ENCODE measurements at regions not wholly inside any gene's neighbourhood (a gene's known extent, or its start where the extent isn't known, plus 50 kb on each side); places are given as distances from the start of the nearest gene placed in this dataset.

- H3K36me3 ChIP-seq (ENCODE audit: control insufficient read depth, insufficient read depth, low read length), result no peaks in the 10 kb centered on the region
- no peak overlapping the region for H2AFZ ChIP-seq (ENCODE audit: low read depth, low read length)
- in situ Hi-C loops (cut with MboI) (loop anchor here (5.0 kb wide), 1 partner anchor 60 kb away; no protein-coding TSS in a partner anchor), intact Hi-C loops (cut with micrococcal nuclease) (no loop called here)
- POLR2A ChIA-PET, result no interaction called here
- H3K9me1 ChIP-seq (ENCODE audit: control insufficient read depth, insufficient read depth, low read length), result no peaks in the 10 kb centered on the region
- DNase-seq (ENCODE audit: extremely low read depth in 1 of 4, low spot score in 3 of 4) (no peak), FAIRE-seq (no peak), ATAC-seq (no peak)
- no peak overlapping the region for H3K27ac ChIP-seq (ENCODE audit: extremely low read depth, low read depth, low read length)
- peaks cover 0 to 7% of the 10 kb centered on the region in 2 experiments; a peak in 3 of 5 replicates for H3K27me3 ChIP-seq (ENCODE audit: control insufficient read depth in 2 of 2, insufficient read depth in 2 of 2, low read length in 2 of 2)
- CTCF ChIA-PET (ENCODE audit: low intra/inter-chr PET ratio), result no interaction called here
- no TSS peak for BruUV-seq (replicated peaks)
- H3K4me2 ChIP-seq (ENCODE audit: insufficient read depth, low read length), result no peak overlapping the region
- no peak overlapping the region for H3K9ac ChIP-seq (ENCODE audit: insufficient read depth in 1 of 2, low read depth in 2 of 2, low read length in 2 of 2)
- WGBS (ENCODE audit: insufficient coverage, low coverage, missing lambda C conversion rate), result 21% methylated on average over 2 of the region's 2 CpGs
- H4K20me1 ChIP-seq (replicated peaks; ENCODE audit: control insufficient read depth, insufficient read depth, low read length), result no peaks in the 10 kb centered on the region
- no peak for TF ChIP-seq ZSCAN32 (CRISPR knock-in tag; IDR thresholded peaks at IDR 0.05)
- no peak for TF ChIP-seq CBFB (CRISPR knock-in tag; IDR thresholded peaks at IDR 0.05)
- peak; percentile 67 for TF ChIP-seq RBM25 (IDR thresholded peaks at IDR 0.05; ENCODE audit: low read depth, low read length, severe bottlenecking)
- no peak for TF ChIP-seq SREBF1 (IDR thresholded peaks at IDR 0.05; ENCODE audit: borderline replicate concordance, low read depth, low read length)
- no peak for TF ChIP-seq CHD2 (IDR thresholded peaks at IDR 0.05; ENCODE audit: low read depth, low read length)
- TF ChIP-seq BCOR (IDR thresholded peaks at IDR 0.05), result peak; percentile 11; the same call in 1 of the 2 replicates
- TF ChIP-seq ZBTB43 (CRISPR knock-in tag; IDR thresholded peaks at IDR 0.05), result no peak
- no peak for TF ChIP-seq NBN (IDR thresholded peaks at IDR 0.05; ENCODE audit: low read depth)
- TF ChIP-seq PURB (CRISPR knock-in tag; IDR thresholded peaks at IDR 0.05; ENCODE audit: low read depth), result no peak
- no peak for TF ChIP-seq SIN3A (IDR thresholded peaks at IDR 0.05; ENCODE audit: borderline replicate concordance in 2 of 2, control insufficient read depth in 1 of 2, low read depth in 2 of 2, low read length in 2 of 2)
- H3K4me3 ChIP-seq, result no peak overlapping the region
- no peaks in the 10 kb centered on the region for H3K79me2 ChIP-seq (ENCODE audit: control insufficient read depth, insufficient read depth, low read length)
- peaks cover 0 to 6% of the 10 kb centered on the region in 2 experiments; a peak in 1 of 5 replicates for H3K4me1 ChIP-seq (replicated peaks in 1 of 2; ENCODE audit: control insufficient read depth in 2 of 2, insufficient read depth in 2 of 2, low read length in 2 of 2)
- H3K9me3 ChIP-seq (replicated peaks; ENCODE audit: control insufficient read depth, insufficient read depth, low read depth, low read length), result peaks cover 8% of the 10 kb centered on the region; the same call in 1 of the 2 replicates
Measured at GRCh38 chr17:437545-437944, 84.9 kb upstream of the RPH3AL start.

Measured in K562 (cell line).